ACC112 (cell line): ENCODE measurements at regions not wholly inside any gene's neighbourhood (a gene's known extent, or its start where the extent isn't known, plus 50 kb on each side); places are given as distances from the start of the nearest gene placed in this dataset.

ENCODE experiments used
- H2AFZ ChIP-seq: fragments of 200-600 bp; sonication (generic); one replicate; pipeline ENCODE4 v1.6.0; 2017; ENCODE audit warnings: antibody characterized with exemption, low read length; ENCODE audit not compliant: unreplicated experiment
- H3K27ac ChIP-seq: fragments of 200-600 bp; sonication (generic); 2 replicates; pipeline ENCODE4 v1.5.1; 2014; ENCODE audit warnings: low read depth, mild to moderate bottlenecking, antibody characterized with exemption, low read length, moderate library complexity
- H3K27me3 ChIP-seq: fragments of 200-600 bp; sonication (generic); 2 replicates; pipeline ENCODE4 v1.6.1; 2014; ENCODE audit warnings: mild to moderate bottlenecking, antibody characterized with exemption, low read length, moderate library complexity, mixed read lengths; ENCODE audit not compliant: insufficient read depth
- H3K36me3 ChIP-seq: fragments of 200-600 bp; sonication (generic); 2 replicates; pipeline ENCODE4 v1.6.1; 2016; ENCODE audit warnings: mild to moderate bottlenecking, antibody characterized with exemption, low read length, moderate library complexity, mixed read lengths; ENCODE audit not compliant: insufficient read depth
- H3K4me1 ChIP-seq: fragments of 200-600 bp; sonication (generic); one replicate; pipeline ENCODE4 v1.6.1; 2016; ENCODE audit warnings: low read length, mixed read lengths; ENCODE audit not compliant: insufficient read depth, unreplicated experiment, control insufficient read depth
- H3K4me3 ChIP-seq: fragments of 200-600 bp; sonication (generic); 2 replicates; pipeline ENCODE4 v1.5.1; 2014; ENCODE audit warnings: mild to moderate bottlenecking, low read depth, low read length
- H3K79me2 ChIP-seq: fragments of 200-600 bp; sonication (generic); one replicate; pipeline ENCODE4 v1.6.0; 2016; ENCODE audit warnings: low read length; ENCODE audit not compliant: control insufficient read depth, unreplicated experiment, insufficient read depth

- Histone ChIP-seq H2AFZ (no peak overlapping the region), H3K4me3 (peak overlapping the region; percentile 40; the same call in 1 of the 2 replicates), H3K27ac (peak overlapping the region; percentile 52), H3K27me3 (no peaks in the 10 kb centered on the region), H3K36me3 (no peaks in the 10 kb centered on the region), H3K4me1 (peaks cover 55% of the 10 kb centered on the region), H3K79me2 (no peaks in the 10 kb centered on the region)
These were observed 64.5 kb upstream of the STK38L start for GRCh38 chr12:27179400-27180214.

- H3K4me1 ChIP-seq: peaks cover 59% of the 10 kb centered on the region
- H2AFZ ChIP-seq: no peak overlapping the region
- H3K27ac ChIP-seq: no peak overlapping the region
These were observed 63.1 kb upstream of the STK38L start for GRCh38 chr12:27180906-27181505.

GRCh38 chr12:27183342-27183741, 60.7 kb upstream of the STK38L start:
- no peak overlapping the region for H3K4me3 ChIP-seq
- H3K4me1 ChIP-seq: peaks cover 48% of the 10 kb centered on the region
- H3K27ac ChIP-seq: no peak overlapping the region
- no peaks in the 10 kb centered on the region for H3K79me2 ChIP-seq
- H2AFZ ChIP-seq: no peak overlapping the region
- no peaks in the 10 kb centered on the region for H3K27me3 ChIP-seq
- H3K36me3 ChIP-seq: no peaks in the 10 kb centered on the region

More at GRCh38 chr12:27180906-27181505, 63.1 kb upstream of the STK38L start:
- no peak overlapping the region for H3K4me3 ChIP-seq
- H3K36me3 ChIP-seq: no peaks in the 10 kb centered on the region
- no peaks in the 10 kb centered on the region for H3K27me3 ChIP-seq
- no peaks in the 10 kb centered on the region for H3K79me2 ChIP-seq

GRCh38 chr12:27185234-27186021, 58.7 kb upstream of the STK38L start:
- Histone ChIP-seq H3K27ac (peak overlapping the region; percentile 79), H2AFZ (peak overlapping the region; percentile 2), H3K79me2 (no peaks in the 10 kb centered on the region), H3K4me3 (no peak overlapping the region), H3K4me1 (peaks cover 30% of the 10 kb centered on the region), H3K36me3 (no peaks in the 10 kb centered on the region), H3K27me3 (no peaks in the 10 kb centered on the region)

- H2AFZ ChIP-seq: peak overlapping the region; percentile 2
- no peaks in the 10 kb centered on the region for H3K27me3 ChIP-seq
- peak overlapping the region; percentile 79 for H3K27ac ChIP-seq
- no peak overlapping the region; the same call in 1 of the 2 replicates for H3K4me3 ChIP-seq
- H3K4me1 ChIP-seq: peaks cover 31% of the 10 kb centered on the region
- H3K79me2 ChIP-seq: no peaks in the 10 kb centered on the region
- H3K36me3 ChIP-seq: no peaks in the 10 kb centered on the region
These were observed 57.9 kb upstream of the STK38L start for GRCh38 chr12:27186022-27186839.

GRCh38 chr12:27187697-27188096, 56.4 kb upstream of the STK38L start:
- Histone ChIP-seq H3K27me3 (no peaks in the 10 kb centered on the region), H3K4me3 (no peak overlapping the region), H3K4me1 (peaks cover 33% of the 10 kb centered on the region), H2AFZ (no peak overlapping the region), H3K27ac (no peak overlapping the region), H3K79me2 (no peaks in the 10 kb centered on the region), H3K36me3 (no peaks in the 10 kb centered on the region)

- H3K36me3 ChIP-seq: no peaks in the 10 kb centered on the region
- H2AFZ ChIP-seq: no peak overlapping the region
- no peaks in the 10 kb centered on the region for H3K79me2 ChIP-seq
- no peak overlapping the region for H3K27ac ChIP-seq
- peaks cover 41% of the 10 kb centered on the region for H3K4me1 ChIP-seq
- no peaks in the 10 kb centered on the region for H3K27me3 ChIP-seq
- no peak overlapping the region for H3K4me3 ChIP-seq
These were observed 53.3 kb upstream of the STK38L start for GRCh38 chr12:27190761-27191160.

- no peaks in the 10 kb centered on the region for H3K36me3 ChIP-seq
- no peak overlapping the region for H3K27ac ChIP-seq
- H2AFZ ChIP-seq: no peak overlapping the region
- no peaks in the 10 kb centered on the region for H3K27me3 ChIP-seq
- no peaks in the 10 kb centered on the region for H3K79me2 ChIP-seq
- no peak overlapping the region for H3K4me3 ChIP-seq
- peaks cover 33% of the 10 kb centered on the region for H3K4me1 ChIP-seq
These were observed 52.6 kb upstream of the STK38L start for GRCh38 chr12:27191531-27191930.

- Histone ChIP-seq H3K27me3 (no peaks in the 10 kb centered on the region), H3K79me2 (no peaks in the 10 kb centered on the region), H3K4me1 (peaks cover 30% of the 10 kb centered on the region), H2AFZ (no peak overlapping the region), H3K27ac (no peak overlapping the region), H3K36me3 (no peaks in the 10 kb centered on the region), H3K4me3 (no peak overlapping the region)
These were observed 51.8 kb upstream of the STK38L start for GRCh38 chr12:27192118-27192802.
